ENCODE measurements at regions not wholly inside any gene's neighbourhood (a gene's known extent, or its start where the extent isn't known, plus 50 kb on each side); places are given as distances from the start of the nearest gene placed in this dataset.

DNA sequence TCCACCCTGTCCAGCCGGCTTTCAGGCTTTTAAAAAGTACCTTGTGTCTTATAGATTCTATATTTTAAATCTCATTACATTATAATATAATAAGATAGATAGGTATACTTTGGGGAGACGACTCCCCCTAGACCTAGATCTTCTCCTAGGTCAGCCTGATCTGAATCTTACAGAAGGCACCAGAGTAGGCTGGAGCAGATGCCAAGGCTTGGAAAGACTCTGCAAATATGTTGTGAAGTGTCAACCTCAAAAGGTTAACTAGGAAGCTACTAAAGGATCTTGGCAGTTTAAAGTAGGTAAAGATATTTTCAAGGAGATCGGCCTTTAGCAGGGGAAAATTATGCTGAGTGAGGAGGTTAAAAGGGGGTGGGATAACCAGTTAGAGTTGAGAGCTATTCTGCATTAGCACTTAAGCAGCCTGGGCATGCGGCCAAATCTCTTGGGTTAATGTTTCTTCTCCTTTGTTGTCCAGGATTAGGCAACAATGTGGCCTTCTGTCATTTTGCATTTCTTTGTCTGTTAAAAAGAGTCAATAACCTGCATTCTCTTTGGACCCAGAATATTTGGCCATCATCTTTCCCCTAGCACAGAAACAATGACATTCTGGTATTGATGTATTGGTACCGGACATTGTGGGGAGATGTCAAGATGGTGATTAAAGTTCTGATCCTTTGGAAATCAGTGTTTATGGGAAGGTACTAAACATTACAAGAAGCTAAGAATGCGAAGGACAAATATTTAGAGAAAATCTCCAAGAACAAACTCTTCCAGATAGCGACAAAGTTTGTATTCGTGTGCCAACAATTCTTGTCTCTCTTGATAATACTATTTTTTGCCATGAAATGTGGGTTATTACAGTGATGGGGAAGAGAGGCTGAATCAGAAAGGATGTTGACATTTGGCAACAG lies 51.2 kb upstream of the DHX40 start (continued):
- TF ChIP-seq, protein P1, sequence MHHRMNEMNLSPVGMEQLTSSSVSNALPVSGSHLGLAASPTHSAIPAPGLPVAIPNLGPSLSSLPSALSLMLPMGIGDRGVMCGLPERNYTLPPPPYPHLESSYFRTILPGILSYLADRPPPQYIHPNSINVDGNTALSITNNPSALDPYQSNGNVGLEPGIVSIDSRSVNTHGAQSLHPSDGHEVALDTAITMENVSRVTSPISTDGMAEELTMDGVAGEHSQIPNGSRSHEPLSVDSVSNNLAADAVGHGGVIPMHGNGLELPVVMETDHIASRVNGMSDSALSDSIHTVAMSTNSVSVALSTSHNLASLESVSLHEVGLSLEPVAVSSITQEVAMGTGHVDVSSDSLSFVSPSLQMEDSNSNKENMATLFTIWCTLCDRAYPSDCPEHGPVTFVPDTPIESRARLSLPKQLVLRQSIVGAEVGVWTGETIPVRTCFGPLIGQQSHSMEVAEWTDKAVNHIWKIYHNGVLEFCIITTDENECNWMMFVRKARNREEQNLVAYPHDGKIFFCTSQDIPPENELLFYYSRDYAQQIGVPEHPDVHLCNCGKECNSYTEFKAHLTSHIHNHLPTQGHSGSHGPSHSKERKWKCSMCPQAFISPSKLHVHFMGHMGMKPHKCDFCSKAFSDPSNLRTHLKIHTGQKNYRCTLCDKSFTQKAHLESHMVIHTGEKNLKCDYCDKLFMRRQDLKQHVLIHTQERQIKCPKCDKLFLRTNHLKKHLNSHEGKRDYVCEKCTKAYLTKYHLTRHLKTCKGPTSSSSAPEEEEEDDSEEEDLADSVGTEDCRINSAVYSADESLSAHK (CRISPR knock-in tag; IDR thresholded peaks at IDR 0.05; ENCODE audit: borderline replicate concordance), result no peak
- TF ChIP-seq POLR2A (IDR thresholded peaks at IDR 0.05; ENCODE audit: insufficient read depth in 1 of 2, low read depth in 2 of 2, low read length in 2 of 2) (no peak), NFKB2 (CRISPR knock-in tag; IDR thresholded peaks at IDR 0.05; ENCODE audit: borderline replicate concordance) (no peak), SNRNP70 (IDR thresholded peaks at IDR 0.05; ENCODE audit: low read depth, low read length) (no peak), PCBP2 (optimal IDR thresholded peaks at IDR 0.05; ENCODE audit: low read depth, low read length, poor library complexity, severe bottlenecking) (no peak), ZMYM4 (CRISPR knock-in tag; IDR thresholded peaks at IDR 0.05) (peak; percentile 73), POGZ (CRISPR knock-in tag; IDR thresholded peaks at IDR 0.05) (peak; percentile 58; the same call in 1 of the 2 replicates), PRMT3 (CRISPR knock-in tag; IDR thresholded peaks at IDR 0.05; ENCODE audit: borderline replicate concordance, low read depth) (no peak), ZNF878 (CRISPR knock-in tag; IDR thresholded peaks at IDR 0.05) (peak; percentile 68; the same call in 1 of the 2 replicates), FOXA1 (IDR thresholded peaks at IDR 0.05) (peak; percentile 67), FOXA1 (CRISPR knock-in tag; IDR thresholded peaks at IDR 0.05) (peak; percentile 82), CREB1 (IDR thresholded peaks at IDR 0.05) (no peak), CREB1 (CRISPR knock-in tag; IDR thresholded peaks at IDR 0.05) (peak; percentile 65), MEF2D (CRISPR knock-in tag; IDR thresholded peaks at IDR 0.05) (0 out of 2 replicates have a peak, but pooled peaks have one; percentile 28), ZFP36 (IDR thresholded peaks at IDR 0.05; ENCODE audit: borderline replicate concordance, low read depth, low read length, partially characterized antibody) (no peak), SIN3A (IDR thresholded peaks at IDR 0.05; ENCODE audit: borderline replicate concordance, low read depth, low read length) (no peak), ELF1 (CRISPR knock-in tag; IDR thresholded peaks at IDR 0.05) (peak; percentile 39; the same call in 1 of the 2 replicates), ASH2L (IDR thresholded peaks at IDR 0.05; ENCODE audit: insufficient read length, low read depth, low read length) (peak; percentile 31), EHMT2 (IDR thresholded peaks at IDR 0.05; ENCODE audit: borderline replicate concordance, low read depth, low read length) (peak; percentile 76; the same call in 1 of the 2 replicates), FOSL2 (CRISPR knock-in tag; IDR thresholded peaks at IDR 0.05) (peak; percentile 46; the same call in 1 of the 2 replicates), YEATS2 (CRISPR knock-in tag; IDR thresholded peaks at IDR 0.05; ENCODE audit: borderline replicate concordance) (peak; percentile 46; the same call in 1 of the 2 replicates)
- TF ChIP-seq, protein P2, sequence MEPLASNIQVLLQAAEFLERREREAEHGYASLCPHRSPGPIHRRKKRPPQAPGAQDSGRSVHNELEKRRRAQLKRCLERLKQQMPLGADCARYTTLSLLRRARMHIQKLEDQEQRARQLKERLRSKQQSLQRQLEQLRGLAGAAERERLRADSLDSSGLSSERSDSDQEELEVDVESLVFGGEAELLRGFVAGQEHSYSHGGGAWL (CRISPR knock-in tag; IDR thresholded peaks at IDR 0.05), result no peak
- TF ChIP-seq, protein P3, sequence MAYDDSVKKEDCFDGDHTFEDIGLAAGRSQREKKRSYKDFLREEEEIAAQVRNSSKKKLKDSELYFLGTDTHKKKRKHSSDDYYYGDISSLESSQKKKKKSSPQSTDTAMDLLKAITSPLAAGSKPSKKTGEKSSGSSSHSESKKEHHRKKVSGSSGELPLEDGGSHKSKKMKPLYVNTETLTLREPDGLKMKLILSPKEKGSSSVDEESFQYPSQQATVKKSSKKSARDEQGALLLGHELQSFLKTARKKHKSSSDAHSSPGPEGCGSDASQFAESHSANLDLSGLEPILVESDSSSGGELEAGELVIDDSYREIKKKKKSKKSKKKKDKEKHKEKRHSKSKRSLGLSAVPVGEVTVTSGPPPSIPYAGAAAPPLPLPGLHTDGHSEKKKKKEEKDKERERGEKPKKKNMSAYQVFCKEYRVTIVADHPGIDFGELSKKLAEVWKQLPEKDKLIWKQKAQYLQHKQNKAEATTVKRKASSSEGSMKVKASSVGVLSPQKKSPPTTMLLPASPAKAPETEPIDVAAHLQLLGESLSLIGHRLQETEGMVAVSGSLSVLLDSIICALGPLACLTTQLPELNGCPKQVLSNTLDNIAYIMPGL (CRISPR knock-in tag; IDR thresholded peaks at IDR 0.05; ENCODE audit: borderline replicate concordance in 1 of 2, low read depth in 1 of 2), result peak in 1 of 2 experiments; percentile 54; a peak in 1 of 4 replicates
- TF ChIP-seq, protein P4, sequence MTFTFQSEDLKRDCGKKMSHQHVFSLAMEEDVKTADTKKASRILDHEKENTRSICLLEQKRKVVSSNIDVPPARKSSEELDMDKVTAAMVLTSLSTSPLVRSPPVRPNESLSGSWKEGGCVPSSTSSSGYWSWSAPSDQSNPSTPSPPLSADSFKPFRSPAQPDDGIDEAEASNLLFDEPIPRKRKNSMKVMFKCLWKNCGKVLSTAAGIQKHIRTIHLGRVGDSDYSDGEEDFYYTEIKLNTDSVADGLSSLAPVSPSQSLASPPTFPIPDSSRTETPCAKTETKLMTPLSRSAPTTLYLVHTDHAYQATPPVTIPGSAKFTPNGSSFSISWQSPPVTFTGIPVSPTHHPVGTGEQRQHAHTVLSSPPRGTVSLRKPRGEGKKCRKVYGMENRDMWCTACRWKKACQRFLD (CRISPR knock-in tag; IDR thresholded peaks at IDR 0.05; ENCODE audit: borderline replicate concordance), result no peak
